HG03108 (cell line): ENCODE measurements at regions not wholly inside any gene's neighbourhood (a gene's known extent, or its start where the extent isn't known, plus 50 kb on each side); places are given as distances from the start of the nearest gene placed in this dataset.

Experiments
- ATAC-seq: cut with Tn5 transposase; IDR thresholded peaks from one replicate; pipeline ENCODE4 v1.9.1; 2021; ENCODE audit warnings: moderate library complexity; ENCODE audit not compliant: unreplicated experiment

GRCh38 chr11:80569832-80570231 lies 1129.0 kb upstream of the TENM4 start:
- no peak for ATAC-seq

- ATAC-seq = no peak
These were observed 1124.4 kb upstream of the TENM4 start for GRCh38 chr11:80565231-80565630.

GRCh38 chr11:80562523-80563125 lies 1121.8 kb upstream of the TENM4 start:
- ATAC-seq = no peak

GRCh38 chr11:80559942-80560341 lies 1119.1 kb upstream of the TENM4 start:
- no peak for ATAC-seq

GRCh38 chr11:80553565-80553964 lies 1112.7 kb upstream of the TENM4 start:
- ATAC-seq = no peak

- no peak for ATAC-seq
These were observed 1101.9 kb upstream of the TENM4 start for GRCh38 chr11:80542704-80543103.

GRCh38 chr11:80538040-80538439 lies 1097.2 kb upstream of the TENM4 start:
- ATAC-seq = no peak

- ATAC-seq = no peak
These were observed 1092.6 kb upstream of the TENM4 start for GRCh38 chr11:80533463-80533862.

GRCh38 chr11:80532633-80533232 lies 1091.9 kb upstream of the TENM4 start:
- ATAC-seq = no peak

- no peak for ATAC-seq
These were observed 1088.9 kb upstream of the TENM4 start for GRCh38 chr11:80529726-80530125.

GRCh38 chr11:80525663-80526405 lies 1085.0 kb upstream of the TENM4 start:
- ATAC-seq = no peak

GRCh38 chr11:80524349-80524748 lies 1083.5 kb upstream of the TENM4 start:
- ATAC-seq = no peak

- ATAC-seq = no peak
These were observed 1082.2 kb upstream of the TENM4 start for GRCh38 chr11:80523057-80523456.

GRCh38 chr11:80521592-80521991 lies 1080.8 kb upstream of the TENM4 start:
- ATAC-seq = no peak

- ATAC-seq = no peak
These were observed 1079.7 kb upstream of the TENM4 start for GRCh38 chr11:80520507-80520887.

- ATAC-seq = no peak
These were observed 1079.0 kb upstream of the TENM4 start for GRCh38 chr11:80519596-80520506.

- ATAC-seq = no peak
These were observed 1076.9 kb upstream of the TENM4 start for GRCh38 chr11:80517701-80518100.

- no peak for ATAC-seq
These were observed 1074.3 kb upstream of the TENM4 start for GRCh38 chr11:80515097-80515496.

- ATAC-seq = no peak
These were observed 1071.7 kb upstream of the TENM4 start for GRCh38 chr11:80512491-80512890.

GRCh38 chr11:80505771-80506170 lies 1064.9 kb upstream of the TENM4 start:
- ATAC-seq = no peak

GRCh38 chr11:80503990-80504389 lies 1063.2 kb upstream of the TENM4 start:
- no peak for ATAC-seq
